WI38 (cell line): ENCODE measurements at regions not wholly inside any gene's neighbourhood (a gene's known extent, or its start where the extent isn't known, plus 50 kb on each side); places are given as distances from the start of the nearest gene placed in this dataset.

Experiments
- H3K4me3 ChIP-seq: 2 replicates; pipeline ENCODE4 v1.5.1; 2011; ENCODE audit warnings: low read depth, mild to moderate bottlenecking, control low read depth, low read length
- TF ChIP-seq, protein P1 (sequence below): IDR thresholded peaks from 2 replicates; pipeline ENCODE4 v1.5.1; 2012; ENCODE audit warnings: low read depth, mild to moderate bottlenecking, control low read depth, low read length

DNA sequence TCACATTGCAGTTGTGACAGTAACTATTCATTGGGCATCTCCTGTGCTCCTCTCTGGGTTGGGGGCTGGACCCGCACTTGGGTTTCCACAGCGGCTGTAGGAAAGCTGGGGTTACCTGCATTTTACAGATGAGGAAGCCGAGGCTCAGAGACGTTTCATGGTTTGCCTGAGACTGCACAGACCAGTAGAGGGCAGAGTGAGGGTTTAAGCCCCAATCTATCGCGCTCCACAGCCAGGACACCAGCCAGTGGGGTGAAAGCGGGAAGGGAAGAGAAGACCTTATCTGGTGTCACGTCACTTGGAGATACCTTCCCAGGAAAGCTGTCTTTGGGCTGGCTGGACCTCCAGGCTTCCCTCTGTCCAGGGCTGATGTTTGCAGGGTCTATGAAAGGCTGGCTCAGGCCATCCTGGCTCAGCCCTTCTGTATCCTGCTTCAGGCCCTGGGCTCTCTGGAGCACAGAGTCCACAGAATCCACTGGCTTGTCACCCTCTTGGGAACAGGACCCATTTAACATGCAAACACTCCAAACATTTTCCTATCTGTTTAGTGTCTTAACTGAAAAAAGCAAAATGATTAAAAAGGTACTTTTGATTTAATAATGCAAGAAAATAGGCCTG lies 167.7 kb downstream of the EMX2 start:
- no peak overlapping the region for H3K4me3 ChIP-seq
- TF ChIP-seq, protein P1, sequence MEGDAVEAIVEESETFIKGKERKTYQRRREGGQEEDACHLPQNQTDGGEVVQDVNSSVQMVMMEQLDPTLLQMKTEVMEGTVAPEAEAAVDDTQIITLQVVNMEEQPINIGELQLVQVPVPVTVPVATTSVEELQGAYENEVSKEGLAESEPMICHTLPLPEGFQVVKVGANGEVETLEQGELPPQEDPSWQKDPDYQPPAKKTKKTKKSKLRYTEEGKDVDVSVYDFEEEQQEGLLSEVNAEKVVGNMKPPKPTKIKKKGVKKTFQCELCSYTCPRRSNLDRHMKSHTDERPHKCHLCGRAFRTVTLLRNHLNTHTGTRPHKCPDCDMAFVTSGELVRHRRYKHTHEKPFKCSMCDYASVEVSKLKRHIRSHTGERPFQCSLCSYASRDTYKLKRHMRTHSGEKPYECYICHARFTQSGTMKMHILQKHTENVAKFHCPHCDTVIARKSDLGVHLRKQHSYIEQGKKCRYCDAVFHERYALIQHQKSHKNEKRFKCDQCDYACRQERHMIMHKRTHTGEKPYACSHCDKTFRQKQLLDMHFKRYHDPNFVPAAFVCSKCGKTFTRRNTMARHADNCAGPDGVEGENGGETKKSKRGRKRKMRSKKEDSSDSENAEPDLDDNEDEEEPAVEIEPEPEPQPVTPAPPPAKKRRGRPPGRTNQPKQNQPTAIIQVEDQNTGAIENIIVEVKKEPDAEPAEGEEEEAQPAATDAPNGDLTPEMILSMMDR = no peak

DNA sequence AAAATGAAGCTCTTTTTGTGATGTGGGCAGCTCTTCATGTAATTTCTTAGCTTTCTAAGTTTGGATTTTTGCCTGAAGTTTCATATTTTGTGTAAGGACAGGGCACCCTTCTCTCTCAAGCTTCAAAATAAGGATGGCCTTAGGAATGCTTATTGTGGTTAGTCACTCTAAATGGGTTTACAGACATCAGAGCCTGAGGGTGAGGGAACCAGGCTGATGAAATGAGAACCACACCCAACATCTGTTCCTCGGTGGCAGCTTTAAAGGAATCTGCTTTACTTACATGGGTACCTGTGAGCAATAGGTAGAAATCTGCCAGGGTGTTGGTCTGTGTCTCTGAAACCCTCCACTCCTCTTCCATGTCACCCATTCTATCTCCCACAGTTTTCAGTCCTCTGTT lies 174.3 kb downstream of the EMX2 start:
- no peak overlapping the region for H3K4me3 ChIP-seq
- TF ChIP-seq, protein P1 = no peak

DNA sequence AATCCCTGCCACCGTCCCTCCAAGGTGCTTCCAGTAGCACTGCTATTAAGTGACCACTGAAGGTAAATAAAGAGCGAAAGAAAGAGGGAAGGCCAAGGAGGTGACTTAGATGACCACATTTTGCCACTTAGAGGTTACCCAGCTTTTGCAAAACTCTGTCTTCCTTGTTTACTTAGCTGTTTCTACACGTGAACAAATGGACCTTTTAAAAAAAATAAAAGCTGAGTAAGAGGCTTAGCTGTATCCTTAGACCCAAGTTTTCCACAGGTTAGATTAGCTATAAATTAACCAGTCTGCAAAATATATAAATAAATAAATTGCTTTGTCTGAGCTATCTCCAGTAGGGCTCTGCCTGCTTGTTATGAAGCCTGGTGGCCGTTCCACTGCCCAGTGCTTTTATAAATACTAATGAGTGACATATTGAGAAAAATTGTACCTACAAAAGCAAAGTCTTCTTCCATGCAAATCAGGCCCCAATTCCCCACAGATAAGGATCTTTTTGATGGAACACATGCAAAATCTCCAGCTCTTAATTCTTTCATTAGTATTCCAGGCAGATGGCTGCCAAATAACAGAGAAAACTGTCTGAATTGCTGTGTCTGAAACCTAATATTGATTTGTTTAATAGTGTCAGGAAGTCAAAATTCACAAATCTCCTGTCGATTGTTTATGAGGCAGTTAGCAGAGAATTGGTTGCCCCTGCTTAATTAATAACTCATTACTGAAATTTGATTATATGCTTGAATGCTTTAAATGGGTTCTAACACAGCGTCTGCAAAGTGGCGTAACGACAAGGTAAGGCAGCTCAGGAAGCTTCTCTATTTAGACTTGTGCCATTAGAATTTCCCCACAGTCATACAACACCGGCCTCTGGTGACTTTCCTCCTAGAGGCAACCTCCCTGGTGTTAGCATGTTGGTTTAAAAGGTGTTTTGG lies 176.7 kb downstream of the EMX2 start:
- H3K4me3 ChIP-seq = no peak overlapping the region
- TF ChIP-seq, protein P1 = no peak

DNA sequence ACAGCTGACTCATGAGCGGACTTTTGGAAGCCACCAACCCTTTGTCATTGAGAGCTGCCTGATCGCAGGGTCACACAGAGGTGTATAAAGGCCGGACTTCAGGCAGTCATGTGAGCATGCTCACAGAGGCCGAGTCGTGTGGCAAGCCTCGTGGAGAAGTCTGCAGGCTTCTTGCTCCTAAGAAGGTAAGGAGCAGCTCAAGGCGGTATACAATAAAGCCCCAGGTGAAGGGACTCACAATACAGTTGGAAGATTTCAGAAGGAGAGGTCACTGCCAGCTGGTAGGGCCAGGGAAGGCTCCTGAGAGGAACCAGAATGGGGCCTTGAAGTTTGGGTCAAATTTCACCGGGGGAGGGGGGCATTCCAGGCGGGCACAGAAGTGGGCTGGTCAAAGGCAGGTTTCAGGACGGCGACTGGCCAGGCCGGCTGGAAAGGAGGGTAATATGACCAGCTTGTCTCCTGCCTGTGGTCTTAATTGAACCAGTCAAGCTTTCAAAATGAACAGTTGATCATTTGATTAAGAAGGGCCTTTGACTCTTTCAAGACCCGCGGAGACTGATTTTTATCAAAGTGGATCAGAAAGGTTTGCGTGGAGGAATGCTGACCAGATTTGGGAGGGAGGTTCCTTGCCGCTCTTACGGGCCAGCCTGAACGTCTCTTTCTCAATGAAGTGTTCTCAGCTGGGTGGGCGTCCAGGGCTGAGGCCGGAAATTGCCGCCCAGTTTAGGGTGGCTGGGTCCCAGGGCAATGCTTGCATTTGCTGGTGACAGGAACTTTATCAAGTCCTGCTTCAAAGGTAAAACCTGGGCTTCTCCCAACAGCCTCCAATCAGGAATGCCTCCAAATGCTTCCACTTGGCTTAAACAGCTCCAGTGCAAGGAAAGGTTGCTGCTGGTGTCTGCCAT lies 178.6 kb downstream of the EMX2 start:
- TF ChIP-seq, protein P1 = no peak
- no peak overlapping the region for H3K4me3 ChIP-seq

DNA sequence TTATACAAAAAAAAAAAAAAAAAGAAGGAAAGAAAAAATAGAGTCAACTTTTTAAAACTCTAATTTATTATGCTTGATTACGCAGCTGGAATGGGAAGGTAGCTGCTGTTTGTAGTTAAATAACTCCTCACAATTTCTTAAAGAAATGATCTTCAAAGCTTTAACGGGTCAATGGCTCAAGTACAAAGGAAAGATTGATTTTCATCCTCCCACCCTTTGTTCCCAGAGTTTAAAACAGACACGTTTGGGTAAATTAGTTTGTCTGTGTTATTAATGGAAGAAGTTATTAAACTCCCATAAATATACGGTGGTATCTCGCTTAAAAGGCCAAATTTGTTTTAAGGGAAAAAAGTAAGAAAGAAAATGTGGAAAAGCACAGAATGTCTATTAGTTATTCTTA lies 179.3 kb downstream of the EMX2 start:
- TF ChIP-seq, protein P1 = no peak

DNA sequence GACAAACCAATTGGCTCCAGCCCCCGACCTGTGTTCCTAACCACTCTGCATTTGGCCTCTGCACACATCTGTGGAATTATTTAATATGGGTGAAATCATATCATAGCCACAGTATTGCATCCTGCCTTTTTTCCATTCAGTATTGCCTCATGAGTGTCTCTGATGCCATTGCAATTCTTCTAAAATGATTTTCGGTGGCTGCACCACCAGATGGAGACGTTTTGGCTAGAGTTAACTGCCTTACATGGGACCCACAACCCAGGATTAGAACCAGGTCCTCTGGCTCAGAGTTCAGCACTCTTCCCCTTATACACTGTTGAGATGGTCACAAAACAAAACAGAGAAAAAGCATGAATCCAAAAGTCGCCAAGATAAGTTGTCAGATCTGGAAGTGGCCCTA lies 180.8 kb downstream of the EMX2 start:
- TF ChIP-seq, protein P1 = no peak
- H3K4me3 ChIP-seq = no peak overlapping the region

More for the DNA sequence above, 179.3 kb downstream of the EMX2 start:
- H3K4me3 ChIP-seq = no peak overlapping the region
